Body of pancreas (tissue), 4 donors: ENCODE measurements at regions not wholly inside any gene's neighbourhood (a gene's known extent, or its start where the extent isn't known, plus 50 kb on each side); places are given as distances from the start of the nearest gene placed in this dataset.

Source experiments
- CTCF ChIP-seq, 7 experiments: fragments of 450-650 bp in 4 of 7; fragments of 200-600 bp in 3 of 7; sonication (generic) in 3 of 7; IDR thresholded peaks; one replicate each; pipeline ENCODE4 v1.5.1; 2016 to 2019; ENCODE audit warnings: antibody characterized with exemption in 7 of 7
- POLR2A ChIP-seq, 3 donors: fragments of 450-650 bp; IDR thresholded peaks; one replicate each; pipeline ENCODE4 v1.6.1; 2016; ENCODE audit warnings: antibody characterized with exemption in 3 of 3, mild to moderate bottlenecking in 2 of 3

- no peak for TF ChIP-seq CTCF (IDR thresholded peaks at IDR 0.05)
- TF ChIP-seq POLR2A (IDR thresholded peaks at IDR 0.05): no peak
These were observed 161.6 kb upstream of the BDNF start for GRCh38 chr11:27861706-27862430.
